ENCODE measurements at regions not wholly inside any gene's neighbourhood (a gene's known extent, or its start where the extent isn't known, plus 50 kb on each side); places are given as distances from the start of the nearest gene placed in this dataset.

DNA sequence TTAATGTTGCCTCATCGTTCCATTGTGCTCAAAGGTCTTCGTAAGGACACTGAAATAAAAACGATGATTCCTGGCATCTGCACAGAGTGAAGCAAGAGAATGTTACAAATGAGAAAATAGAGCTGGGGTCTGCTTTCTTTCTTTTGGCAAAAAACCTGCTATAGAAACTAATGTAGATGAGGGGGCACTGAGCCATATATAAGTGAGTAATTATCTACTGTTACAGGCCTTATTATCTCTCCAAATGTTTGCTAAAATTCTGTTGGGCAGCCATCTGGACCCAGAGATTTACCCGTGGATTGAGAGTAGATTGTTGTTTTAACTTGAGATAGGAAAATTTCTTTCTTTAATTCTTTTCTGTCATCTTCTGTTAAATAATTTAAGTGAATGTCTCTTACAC, 472.5 kb upstream of the PIK3C3 start:
- CTCF ChIA-PET, result interaction anchor here (0.7 kb wide), 1 partner anchor 36 kb away, joined by 3 read pairs; no protein-coding TSS in a partner anchor
- TF ChIP-seq, protein P1, sequence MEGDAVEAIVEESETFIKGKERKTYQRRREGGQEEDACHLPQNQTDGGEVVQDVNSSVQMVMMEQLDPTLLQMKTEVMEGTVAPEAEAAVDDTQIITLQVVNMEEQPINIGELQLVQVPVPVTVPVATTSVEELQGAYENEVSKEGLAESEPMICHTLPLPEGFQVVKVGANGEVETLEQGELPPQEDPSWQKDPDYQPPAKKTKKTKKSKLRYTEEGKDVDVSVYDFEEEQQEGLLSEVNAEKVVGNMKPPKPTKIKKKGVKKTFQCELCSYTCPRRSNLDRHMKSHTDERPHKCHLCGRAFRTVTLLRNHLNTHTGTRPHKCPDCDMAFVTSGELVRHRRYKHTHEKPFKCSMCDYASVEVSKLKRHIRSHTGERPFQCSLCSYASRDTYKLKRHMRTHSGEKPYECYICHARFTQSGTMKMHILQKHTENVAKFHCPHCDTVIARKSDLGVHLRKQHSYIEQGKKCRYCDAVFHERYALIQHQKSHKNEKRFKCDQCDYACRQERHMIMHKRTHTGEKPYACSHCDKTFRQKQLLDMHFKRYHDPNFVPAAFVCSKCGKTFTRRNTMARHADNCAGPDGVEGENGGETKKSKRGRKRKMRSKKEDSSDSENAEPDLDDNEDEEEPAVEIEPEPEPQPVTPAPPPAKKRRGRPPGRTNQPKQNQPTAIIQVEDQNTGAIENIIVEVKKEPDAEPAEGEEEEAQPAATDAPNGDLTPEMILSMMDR (conservative IDR thresholded peaks at IDR 0.05; ENCODE audit: low read depth), result no peak
- POLR2A ChIA-PET (ENCODE audit: low non-redundant PET), result no interaction called here
- no peak overlapping the region for H3K27ac ChIP-seq
- no peak for DNase-seq (ENCODE audit: low spot score)

DNA sequence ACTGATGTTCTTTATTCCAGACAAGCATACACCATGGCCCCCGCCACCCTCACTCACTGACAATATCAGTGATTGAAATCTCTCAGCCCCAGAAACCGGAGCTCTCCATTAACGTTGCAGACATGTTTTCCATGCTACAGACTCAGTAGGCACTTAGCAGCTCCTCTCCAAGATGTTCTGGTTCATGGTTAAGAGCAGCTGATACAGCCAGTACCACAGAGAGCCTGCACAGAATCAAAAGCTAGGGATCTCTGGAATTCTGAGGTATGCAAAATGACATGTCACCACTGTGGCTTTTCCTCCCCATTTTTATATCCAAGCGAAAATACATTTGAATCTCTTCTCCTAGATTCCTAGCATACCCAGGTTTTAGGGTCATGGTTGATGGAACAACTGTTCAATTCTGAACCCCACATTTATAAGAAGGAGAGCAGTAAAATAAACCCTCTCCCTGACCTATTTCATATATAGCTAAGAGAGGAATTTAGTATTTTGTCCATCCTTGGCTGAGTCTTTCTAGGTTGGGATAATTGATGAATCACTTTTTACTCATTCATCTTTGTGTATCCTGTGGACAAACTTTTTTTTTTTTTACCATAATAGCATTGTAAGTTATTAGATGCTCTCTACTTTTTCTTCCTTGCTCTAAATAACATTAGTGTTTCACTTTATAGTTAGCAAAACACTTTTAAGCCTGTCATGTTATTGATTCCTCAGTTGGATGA, 488.4 kb upstream of the PIK3C3 start:
- ChIA-PET POLR2A (ENCODE audit: low non-redundant PET) (no interaction called here), CTCF (interaction anchor here (0.6 kb wide), 1 partner anchor 89 kb away, joined by 3 read pairs; no protein-coding TSS in a partner anchor)
- DNase-seq (ENCODE audit: low spot score), result no peak
- no peak overlapping the region for H3K27ac ChIP-seq
- TF ChIP-seq, protein P1 (conservative IDR thresholded peaks at IDR 0.05; ENCODE audit: low read depth), result no peak

DNA sequence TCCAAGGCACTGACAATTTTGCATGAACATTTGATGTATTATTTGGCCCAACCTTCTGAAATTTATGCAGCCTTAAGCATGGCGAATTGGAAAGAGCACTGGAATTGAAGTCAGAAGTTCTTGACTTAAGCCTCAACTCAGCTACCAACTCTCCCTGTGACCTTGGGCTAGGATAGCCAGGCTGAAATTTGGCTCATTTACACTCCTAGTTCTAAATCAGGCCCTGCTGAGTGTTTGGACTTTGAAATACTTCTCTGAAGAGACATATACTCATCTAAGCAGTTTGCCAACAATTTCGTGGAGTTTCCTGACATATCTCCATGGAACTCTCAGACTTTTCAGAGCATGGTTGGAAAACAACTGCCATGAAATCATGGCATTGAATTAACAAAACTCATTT, 489.6 kb upstream of the PIK3C3 start:
- ChIA-PET CTCF (no interaction called here), POLR2A (ENCODE audit: low non-redundant PET) (no interaction called here)
- no peak overlapping the region for H3K27ac ChIP-seq
- TF ChIP-seq, protein P1 (conservative IDR thresholded peaks at IDR 0.05; ENCODE audit: low read depth), result no peak
- DNase-seq (ENCODE audit: low spot score), result no peak

DNA sequence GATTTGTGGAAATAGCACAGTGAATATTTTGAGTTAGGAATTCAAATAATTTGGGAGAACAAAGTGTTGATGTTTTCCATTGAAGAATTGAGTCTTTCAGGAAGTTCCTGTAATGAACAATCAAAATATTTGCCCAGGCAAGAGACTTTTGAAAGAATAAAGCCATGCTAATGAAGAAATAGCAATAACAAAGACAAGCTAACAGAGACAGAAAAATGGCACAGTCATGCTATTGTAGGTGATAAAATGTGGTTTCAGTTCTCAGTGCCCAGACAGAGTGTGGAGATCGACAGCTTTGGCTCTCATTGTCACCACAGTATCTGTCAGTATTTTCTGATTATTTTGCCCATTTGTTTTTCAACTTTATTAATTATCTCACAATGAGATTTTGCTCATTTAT, 490.8 kb upstream of the PIK3C3 start:
- no peak overlapping the region for H3K27ac ChIP-seq
- ChIA-PET CTCF (no interaction called here), POLR2A (ENCODE audit: low non-redundant PET) (no interaction called here)
- DNase-seq (ENCODE audit: low spot score), result no peak
- TF ChIP-seq, protein P1 (conservative IDR thresholded peaks at IDR 0.05; ENCODE audit: low read depth), result no peak

DNA sequence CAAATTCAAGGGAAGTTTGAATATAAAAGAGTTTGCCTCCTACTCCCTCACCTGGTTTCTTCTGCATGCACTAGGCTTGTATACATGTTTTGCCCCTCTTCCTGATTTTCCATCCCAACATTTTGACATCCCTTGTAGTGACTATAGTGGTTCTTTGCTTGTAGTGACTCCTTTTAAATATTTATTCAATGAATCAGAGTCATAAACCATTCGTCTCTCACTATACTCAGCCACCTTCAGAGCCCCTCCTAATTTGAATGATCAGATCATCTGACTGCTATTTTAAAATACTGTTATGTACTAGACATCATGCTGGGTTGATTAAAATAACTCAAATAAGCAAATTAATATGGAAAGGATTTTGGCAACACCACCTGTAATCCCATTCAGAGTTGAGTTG, 492.1 kb upstream of the PIK3C3 start:
- TF ChIP-seq, protein P1 (conservative IDR thresholded peaks at IDR 0.05; ENCODE audit: low read depth), result no peak

DNA sequence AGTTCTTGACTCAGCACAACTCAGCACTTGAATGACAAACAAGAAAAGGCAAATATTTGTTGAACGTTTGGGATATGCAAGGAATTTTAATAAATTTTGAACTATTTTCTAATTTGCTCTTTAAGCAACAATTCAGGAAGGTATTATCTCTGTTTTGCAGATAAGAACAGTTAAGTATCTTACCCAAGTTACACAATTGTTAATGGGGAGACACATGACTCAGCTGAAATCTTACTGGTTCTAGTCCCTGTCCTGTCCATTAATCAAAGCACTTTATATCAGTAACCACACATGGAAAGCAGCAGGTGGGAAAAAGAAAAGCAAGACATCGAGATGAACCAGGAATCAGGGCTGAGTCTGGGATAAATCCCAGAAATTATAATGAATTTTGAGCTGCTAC, 493.9 kb upstream of the PIK3C3 start:
- DNase-seq (ENCODE audit: low spot score), result no peak
- H3K27ac ChIP-seq, result no peak overlapping the region
- CTCF ChIA-PET, result no interaction called here
- POLR2A ChIA-PET (ENCODE audit: low non-redundant PET), result no interaction called here
- TF ChIP-seq, protein P1 (conservative IDR thresholded peaks at IDR 0.05; ENCODE audit: low read depth), result no peak

More for the DNA sequence above, 492.1 kb upstream of the PIK3C3 start:
- no peak overlapping the region for H3K27ac ChIP-seq
- DNase-seq (ENCODE audit: low spot score), result no peak
- ChIA-PET POLR2A (ENCODE audit: low non-redundant PET) (no interaction called here), CTCF (no interaction called here)

All from RWPE1 (cell line).